ENCODE measurements at regions not wholly inside any gene's neighbourhood (a gene's known extent, or its start where the extent isn't known, plus 50 kb on each side); places are given as distances from the start of the nearest gene placed in this dataset.

- no TSS peak for BruUV-seq (replicated peaks)
- H3K27me3 Mint-ChIP-seq (ENCODE audit: insufficient read depth, unreplicated experiment) = no peaks in the 10 kb centered on the region
- H3K27ac Mint-ChIP-seq (ENCODE audit: low read depth, unreplicated experiment) = no peak overlapping the region
- CTCF ChIA-PET = no interaction called here
- no peak for DNase-seq (ENCODE audit: unreplicated experiment)
- no peak for TF ChIP-seq CTCF (IDR thresholded peaks at IDR 0.05; ENCODE audit: unreplicated experiment)
- POLR2A ChIA-PET = no interaction called here
- no peaks in the 10 kb centered on the region for H3K9me3 Mint-ChIP-seq (ENCODE audit: unreplicated experiment)
- intact Hi-C loops (cut with micrococcal nuclease) = no loop called here
- H3K36me3 Mint-ChIP-seq (ENCODE audit: insufficient read depth, unreplicated experiment) = no peaks in the 10 kb centered on the region
- H3K4me3 Mint-ChIP-seq (ENCODE audit: unreplicated experiment) = no peak overlapping the region
- H3K4me1 Mint-ChIP-seq (ENCODE audit: insufficient read depth, unreplicated experiment) = no peaks in the 10 kb centered on the region
Measured at GRCh38 chr18:40348196-40348595, 1606.8 kb upstream of the PIK3C3 start.

GRCh38 chr18:40347261-40347660 lies 1607.8 kb upstream of the PIK3C3 start:
- no peak for TF ChIP-seq CTCF (IDR thresholded peaks at IDR 0.05; ENCODE audit: unreplicated experiment)
- intact Hi-C loops (cut with micrococcal nuclease) = no loop called here
- H3K9me3 Mint-ChIP-seq (ENCODE audit: unreplicated experiment) = no peaks in the 10 kb centered on the region
- H3K4me3 Mint-ChIP-seq (ENCODE audit: unreplicated experiment) = no peak overlapping the region
- H3K36me3 Mint-ChIP-seq (ENCODE audit: insufficient read depth, unreplicated experiment) = no peaks in the 10 kb centered on the region
- no peak for DNase-seq (ENCODE audit: unreplicated experiment)
- no peaks in the 10 kb centered on the region for H3K27me3 Mint-ChIP-seq (ENCODE audit: insufficient read depth, unreplicated experiment)
- no TSS peak for BruUV-seq (replicated peaks)
- ChIA-PET POLR2A (no interaction called here), CTCF (no interaction called here)
- no peak overlapping the region for H3K27ac Mint-ChIP-seq (ENCODE audit: low read depth, unreplicated experiment)
- H3K4me1 Mint-ChIP-seq (ENCODE audit: insufficient read depth, unreplicated experiment) = no peaks in the 10 kb centered on the region

- Mint-ChIP-seq H3K27ac (ENCODE audit: low read depth, unreplicated experiment) (no peak overlapping the region), H3K9me3 (ENCODE audit: unreplicated experiment) (no peaks in the 10 kb centered on the region), H3K36me3 (ENCODE audit: insufficient read depth, unreplicated experiment) (no peaks in the 10 kb centered on the region), H3K4me1 (ENCODE audit: insufficient read depth, unreplicated experiment) (no peaks in the 10 kb centered on the region), H3K4me3 (ENCODE audit: unreplicated experiment) (no peak overlapping the region), H3K27me3 (ENCODE audit: insufficient read depth, unreplicated experiment) (no peaks in the 10 kb centered on the region)
- ChIA-PET CTCF (no interaction called here), POLR2A (no interaction called here)
- TF ChIP-seq CTCF (IDR thresholded peaks at IDR 0.05; ENCODE audit: unreplicated experiment) = no peak
- no TSS peak for BruUV-seq (replicated peaks)
- DNase-seq (ENCODE audit: unreplicated experiment) = no peak
- intact Hi-C loops (cut with micrococcal nuclease) = no loop called here
Measured at GRCh38 chr18:40346146-40346545, 1608.9 kb upstream of the PIK3C3 start.

- CTCF ChIA-PET = no interaction called here
- no peak for DNase-seq (ENCODE audit: unreplicated experiment)
- POLR2A ChIA-PET = no interaction called here
- H3K27ac Mint-ChIP-seq (ENCODE audit: low read depth, unreplicated experiment) = no peak overlapping the region
- TF ChIP-seq CTCF (IDR thresholded peaks at IDR 0.05; ENCODE audit: unreplicated experiment) = no peak
- intact Hi-C loops (cut with micrococcal nuclease) = no loop called here
- no peaks in the 10 kb centered on the region for H3K4me1 Mint-ChIP-seq (ENCODE audit: insufficient read depth, unreplicated experiment)
- H3K36me3 Mint-ChIP-seq (ENCODE audit: insufficient read depth, unreplicated experiment) = no peaks in the 10 kb centered on the region
- no peak overlapping the region for H3K4me3 Mint-ChIP-seq (ENCODE audit: unreplicated experiment)
- no peaks in the 10 kb centered on the region for H3K9me3 Mint-ChIP-seq (ENCODE audit: unreplicated experiment)
- no peaks in the 10 kb centered on the region for H3K27me3 Mint-ChIP-seq (ENCODE audit: insufficient read depth, unreplicated experiment)
- BruUV-seq (replicated peaks) = no TSS peak
Measured at GRCh38 chr18:40341701-40342100, 1613.3 kb upstream of the PIK3C3 start.

Measured in MCF 10A (cell line).